Endothelial cell of umbilical vein (primary cell): ENCODE measurements at regions not wholly inside any gene's neighbourhood (a gene's known extent, or its start where the extent isn't known, plus 50 kb on each side); places are given as distances from the start of the nearest gene placed in this dataset.

Experiments
- BruUV-seq: library from RNA; stranded (reverse); fragments of 400-500 nt; replicated peaks from 2 replicates; lab custom pipeline; 2021; lab: Mats Ljungman, UMichigan
- CTCF ChIA-PET: fragments of 300-600, 350-600 bp; sonication (Branson Sonifier 250); formaldehyde crosslinking; loops from one replicate; lab custom pipeline; 2021; ENCODE audit warnings: antibody characterized with exemption, inconsistent platforms; lab: Charles Lee
- POLR2A ChIA-PET: fragments of 300-600, 350-600 bp; sonication (Branson Sonifier 250); formaldehyde crosslinking; loops from one replicate; lab custom pipeline; 2021; ENCODE audit warnings: antibody characterized with exemption, inconsistent platforms; lab: Charles Lee
- DNase-seq: peaks from one replicate; pipeline ENCODE4 v3.0.0-alpha.2; 2011; ENCODE audit warnings: low read depth, low spot score
- FAIRE-seq: peaks from 2 replicates; lab custom pipeline; 2011; peaks lifted over from hg19 to GRCh38; lab: Jason Lieb, UNC
- H2AFZ ChIP-seq: 2 replicates; pipeline ENCODE4 v1.6.0; 2012; ENCODE audit warnings: low read depth, low read length, control low read depth, inconsistent platforms
- H3K27ac ChIP-seq: 2 replicates; pipeline ENCODE4 v1.5.1; 2011; ENCODE audit warnings: low read depth, mild to moderate bottlenecking, control low read depth, low read length, moderate library complexity; ENCODE audit not compliant: insufficient read depth
- H3K27me3 ChIP-seq, 2 experiments: 2 replicates each; pipeline versions ENCODE4 v1.6.0 to v1.6.1; 2011; ENCODE audit warnings: low read length in 2 of 2, mixed read lengths in 1 of 2; ENCODE audit not compliant: control insufficient read depth in 2 of 2, insufficient read depth in 2 of 2
- H3K36me3 ChIP-seq, 2 experiments: 2 replicates in 1 of 2; 3 replicates in 1 of 2; pipeline ENCODE4 v1.5.1; 2011; ENCODE audit warnings: low read length in 2 of 2, mild to moderate bottlenecking in 1 of 2, moderate library complexity in 1 of 2; ENCODE audit not compliant: control insufficient read depth in 2 of 2, insufficient read depth in 2 of 2; ENCODE audit errors: extremely low read depth in 1 of 2
- H3K4me1 ChIP-seq: 3 replicates; pipeline ENCODE4 v1.5.1; 2011; ENCODE audit warnings: mild to moderate bottlenecking, low read length; ENCODE audit not compliant: control insufficient read depth, insufficient read depth; ENCODE audit errors: extremely low read depth
- H3K4me2 ChIP-seq: 2 replicates; pipeline ENCODE4 v1.6.1; 2011; ENCODE audit warnings: low read length, control low read depth, mixed read lengths; ENCODE audit not compliant: insufficient read depth
- H3K4me3 ChIP-seq, 3 experiments: fragments of 200-600 bp in 1 of 3; sonication (generic), shearing (Covaris generic) in 1 of 3; replicated peaks in 1 of 3; 2 replicates each; pipeline ENCODE4 v1.5.1; 2011 to 2016; ENCODE audit warnings: control low read depth in 3 of 3, low read length in 3 of 3, mild to moderate bottlenecking in 2 of 3, inconsistent platforms in 1 of 3, low read depth in 1 of 3, moderate library complexity in 1 of 3; ENCODE audit not compliant: insufficient read depth in 1 of 3
- H3K79me2 ChIP-seq: 2 replicates; pipeline ENCODE4 v1.6.0; 2012; ENCODE audit warnings: low read length, inconsistent platforms; ENCODE audit not compliant: control insufficient read depth, insufficient read depth
- H3K9ac ChIP-seq: replicated peaks from 2 replicates; pipeline ENCODE3; 2011; ENCODE audit warnings: low read length, control low read depth; ENCODE audit not compliant: insufficient read depth; ENCODE audit errors: extremely low read depth
- H3K9me1 ChIP-seq: replicated peaks from 3 replicates; pipeline ENCODE4 v1.6.0; 2011; ENCODE audit warnings: mild to moderate bottlenecking, low read length; ENCODE audit not compliant: control insufficient read depth, insufficient read depth; ENCODE audit errors: extremely low read depth
- H3K9me3 ChIP-seq: replicated peaks from 2 replicates; pipeline ENCODE4 v1.5.1; 2012; ENCODE audit warnings: low read length, inconsistent platforms; ENCODE audit not compliant: control insufficient read depth, insufficient read depth
- H4K20me1 ChIP-seq: replicated peaks from 2 replicates; pipeline ENCODE3; 2011; ENCODE audit warnings: mild to moderate bottlenecking, low read length; ENCODE audit not compliant: control insufficient read depth, insufficient read depth; ENCODE audit errors: extremely low read depth
- CTCF ChIP-seq, 2 donors: IDR thresholded peaks; 1 replicate in 1 of 2; 2 replicates in 1 of 2; pipeline ENCODE4 v1.5.1; 2011; ENCODE audit warnings: low read length in 2 of 2, mild to moderate bottlenecking in 2 of 2, moderate library complexity in 2 of 2, control low read depth in 1 of 2, inconsistent platforms in 1 of 2, low read depth in 1 of 2; ENCODE audit not compliant: insufficient read depth in 1 of 2; ENCODE audit errors: extremely low read depth in 1 of 2
- EZH2 ChIP-seq: IDR thresholded peaks from 2 replicates; pipeline ENCODE4 v1.6.1; 2012; ENCODE audit warnings: borderline replicate concordance, low read depth, mild to moderate bottlenecking, moderate library complexity, low read length, inconsistent platforms; ENCODE audit not compliant: severe bottlenecking
- FOS ChIP-seq: IDR thresholded peaks from 2 replicates; pipeline ENCODE4 v1.6.1; 2011; ENCODE audit warnings: mild to moderate bottlenecking, low read length, moderate library complexity, borderline replicate concordance; ENCODE audit not compliant: insufficient read depth
- JUN ChIP-seq: IDR thresholded peaks from 2 replicates; pipeline ENCODE4 v1.6.1; 2011; ENCODE audit warnings: borderline replicate concordance, low read depth; ENCODE audit not compliant: insufficient read length, insufficient read depth
- MAX ChIP-seq: IDR thresholded peaks from 2 replicates; pipeline ENCODE4 v1.6.1; 2011; ENCODE audit not compliant: insufficient read depth, insufficient read length
- POLR2AphosphoS5 ChIP-seq: IDR thresholded peaks from 2 replicates; pipeline ENCODE4 v1.6.1; 2012; ENCODE audit warnings: low read depth, mild to moderate bottlenecking, control low read depth, low read length, moderate library complexity; ENCODE audit not compliant: insufficient read depth
- dilution Hi-C: fragments of 300-500 bp; cut with MboI; formaldehyde crosslinking; loops from one replicate; pipeline ENCODE4 v1.15.0; 2019; ENCODE audit warnings: low sequenced_read_pairs; ENCODE audit not compliant: extremely low pct_ligation_motif_present
- intact Hi-C: fragments of 100-400 bp; cut with micrococcal nuclease; formaldehyde crosslinking; loops from one replicate; pipeline ENCODE4 v1.10.0; 2022

GRCh38 chr4:155479835-155480234, 103.1 kb upstream of the MAP9 start:
- dilution Hi-C loops = no loop called here
- H3K36me3 ChIP-seq = no peaks in the 10 kb centered on the region
- no peak for DNase-seq
- H3K4me2 ChIP-seq = no peak overlapping the region
- CTCF ChIA-PET = interaction anchor here (0.8 to 1.3 kb wide), 2 partner anchors 13 to 473 kb away, joined by 3 read pairs; no protein-coding TSS in a partner anchor
- no peaks in the 10 kb centered on the region for H3K79me2 ChIP-seq
- TF ChIP-seq MAX (no peak), EZH2 (no peak), CTCF (IDR thresholded peaks at IDR 0.05; ENCODE audit: extremely low read depth in 1 of 2, insufficient read depth in 1 of 2, low read depth in 1 of 2, low read length in 2 of 2) (no peak), FOS (no peak), POLR2AphosphoS5 (no peak), JUN (no peak)
- no TSS peak for BruUV-seq
- H4K20me1 ChIP-seq = no peaks in the 10 kb centered on the region
- H3K4me1 ChIP-seq = peaks cover 3% of the 10 kb centered on the region
- POLR2A ChIA-PET = no interaction called here
- no peaks in the 10 kb centered on the region for H3K9me1 ChIP-seq
- H3K4me3 ChIP-seq = no peak overlapping the region
- FAIRE-seq = no peak
- H3K9me3 ChIP-seq = no peaks in the 10 kb centered on the region
- H2AFZ ChIP-seq = no peak overlapping the region
- no peak overlapping the region for H3K9ac ChIP-seq
- no peak overlapping the region for H3K27ac ChIP-seq
- intact Hi-C loops = no loop called here
- H3K27me3 ChIP-seq = no peaks in the 10 kb centered on the region
